HUDEP-2 (cell line): ENCODE measurements at regions not wholly inside any gene's neighbourhood (a gene's known extent, or its start where the extent isn't known, plus 50 kb on each side); places are given as distances from the start of the nearest gene placed in this dataset.
"Not testable (repeated sequence)": the region's sequence is repeated elsewhere in the genome, so short reads cannot be mapped to it uniquely, and the experiment has no call there.

Source experiments
- DNase-seq, 76 experiments: peaks; one replicate each; lab custom pipeline; 2025; ENCODE audit not compliant: unreplicated experiment in 76 of 76; lab: John Stamatoyannopoulos, UW

DNA sequence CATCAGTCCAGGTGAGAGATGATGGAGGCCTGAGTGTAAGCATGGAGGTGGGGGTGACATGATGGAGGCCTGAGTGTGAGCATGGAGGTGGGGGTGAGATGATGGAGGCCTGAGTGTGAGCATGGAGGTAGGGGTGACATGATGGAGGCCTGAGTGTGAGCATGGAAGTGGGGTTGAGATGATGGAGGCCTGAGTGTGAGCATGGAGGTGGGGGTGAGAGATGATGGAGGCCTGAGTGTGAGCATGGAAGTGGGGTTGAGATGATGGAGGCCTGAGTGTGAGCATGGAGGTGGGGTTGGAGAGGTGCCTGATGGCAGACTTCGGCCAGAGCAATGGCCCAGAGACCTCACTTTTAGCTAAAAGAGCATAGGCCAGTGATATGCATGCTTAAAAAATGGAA, 269.9 kb upstream of the PLPP4 start:
- not testable (repeated sequence) for DNase-seq

DNA sequence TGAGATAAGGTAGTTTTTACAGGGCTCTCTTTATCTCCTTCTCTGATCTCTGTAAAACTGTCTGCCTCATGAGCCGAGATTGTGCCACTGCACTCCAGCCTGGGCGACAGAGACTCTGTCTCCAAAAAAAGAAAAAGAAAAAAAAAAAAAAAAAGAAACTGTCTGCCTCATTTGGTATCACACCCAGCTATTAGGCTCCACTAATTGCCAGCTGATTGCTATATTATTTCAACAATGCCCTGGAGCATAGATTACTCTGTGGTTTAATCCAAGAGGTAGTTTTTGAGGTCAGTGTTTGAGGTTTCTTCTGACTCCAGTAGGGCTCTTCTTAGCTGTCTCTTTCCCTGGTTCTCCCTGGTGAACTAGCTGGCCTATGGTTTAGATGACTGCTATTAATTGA, 268.1 kb upstream of the PLPP4 start:
- DNase-seq, result no peak

DNA sequence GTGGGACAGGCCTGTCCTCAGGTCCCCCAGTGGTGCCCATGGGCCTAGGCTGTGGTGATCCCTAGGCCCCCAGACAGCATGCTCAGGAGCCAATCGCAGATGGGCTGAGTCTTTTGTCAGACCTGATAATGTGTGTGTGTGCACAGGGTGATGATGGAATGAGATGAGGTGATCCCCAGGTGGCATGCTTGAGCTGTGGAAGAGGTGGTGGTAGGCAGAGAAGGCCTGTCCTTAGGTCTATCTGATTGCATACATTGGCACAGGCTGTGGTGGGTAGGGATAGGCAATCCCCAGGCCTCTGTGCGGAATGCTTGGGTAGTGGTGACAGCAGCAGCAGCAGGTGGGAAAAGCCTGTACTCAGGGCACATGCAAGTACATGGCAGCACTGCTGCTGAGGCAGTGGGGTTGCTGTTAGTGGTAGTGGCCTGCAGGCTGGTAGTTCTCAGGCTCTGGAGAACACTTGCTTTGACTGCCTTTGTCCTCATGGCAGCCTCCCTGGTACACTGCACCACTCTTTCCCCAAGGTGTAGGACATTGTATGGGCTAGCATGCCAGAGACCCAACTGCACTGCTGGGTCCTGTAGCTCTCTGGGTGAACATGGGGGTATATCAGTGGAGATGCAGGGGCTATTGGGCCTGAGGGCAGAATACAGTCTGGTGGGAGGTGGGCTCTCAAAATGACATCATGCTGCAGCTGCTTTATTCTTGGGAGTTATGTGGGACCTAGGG, 260.9 kb upstream of the PLPP4 start:
- DNase-seq, result no peak

DNA sequence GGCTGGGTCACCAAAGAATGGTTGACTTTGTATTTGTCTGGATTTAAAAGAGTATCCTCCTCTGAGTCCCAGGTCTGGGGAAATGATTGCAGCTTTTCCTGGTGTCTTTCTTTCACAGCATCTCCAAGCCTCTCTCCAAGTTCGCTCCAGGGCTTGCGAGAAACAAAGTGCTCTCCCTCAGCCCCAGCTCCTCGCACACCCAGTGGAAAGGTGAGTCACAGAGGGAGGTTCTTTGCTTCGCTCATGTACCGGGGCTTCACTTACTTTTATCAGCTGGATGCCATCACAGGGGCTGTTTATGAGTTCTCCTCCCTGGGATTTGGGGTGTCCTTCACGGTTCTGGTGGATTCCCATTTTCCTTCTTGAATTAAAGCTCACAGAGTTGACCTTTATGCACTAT, 252.2 kb upstream of the PLPP4 start:
- no peak for DNase-seq

DNA sequence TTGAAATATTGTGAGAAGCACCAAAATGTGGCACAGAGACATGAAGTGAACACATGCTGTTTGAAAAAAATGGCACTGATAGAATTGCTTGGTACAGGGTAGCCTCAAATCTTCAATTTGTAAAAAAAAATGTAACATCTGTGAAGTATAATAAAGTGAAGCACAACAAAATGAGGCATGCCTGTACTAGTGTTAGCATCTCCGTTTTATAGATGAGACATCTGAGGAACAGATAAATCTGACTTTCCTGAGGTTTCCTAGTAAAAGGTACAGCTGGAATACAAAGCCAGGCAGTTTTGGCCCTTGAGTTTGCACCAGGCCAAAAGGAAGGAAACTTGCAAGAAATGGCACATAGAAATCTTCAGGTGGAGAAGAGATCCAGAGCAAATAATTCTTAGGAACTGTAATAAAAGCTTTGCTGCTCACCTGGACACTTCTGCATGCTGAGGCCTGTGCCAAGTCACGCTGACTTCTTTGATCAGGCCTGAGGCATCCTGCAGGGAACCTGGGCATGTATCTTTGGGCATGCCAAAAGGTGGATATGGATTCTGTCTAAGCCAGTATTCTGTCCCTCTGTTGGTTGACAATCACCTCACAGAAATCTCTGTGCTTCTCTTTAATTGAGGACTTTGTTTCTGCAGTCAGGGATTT, 251.5 kb upstream of the PLPP4 start:
- no peak for DNase-seq

DNA sequence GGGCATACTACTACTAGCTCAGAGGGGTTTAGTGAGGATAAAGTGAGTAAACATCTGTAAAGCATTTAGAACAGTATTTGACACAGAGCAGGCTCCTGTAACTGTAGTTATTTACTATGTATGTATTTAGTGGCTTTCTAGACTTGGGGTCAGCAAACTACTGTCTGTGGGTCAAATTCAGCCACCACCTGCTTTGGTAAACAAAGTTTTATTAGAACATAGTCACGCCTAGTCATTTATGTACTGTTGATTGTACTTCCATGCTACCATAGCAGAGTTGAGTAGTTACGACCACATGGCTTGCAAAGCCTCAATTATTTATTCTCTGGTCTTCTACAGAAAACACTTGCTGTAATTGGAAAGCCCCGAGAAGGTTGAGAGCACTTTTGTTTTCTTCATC, 248.5 kb upstream of the PLPP4 start:
- no peak for DNase-seq

DNA sequence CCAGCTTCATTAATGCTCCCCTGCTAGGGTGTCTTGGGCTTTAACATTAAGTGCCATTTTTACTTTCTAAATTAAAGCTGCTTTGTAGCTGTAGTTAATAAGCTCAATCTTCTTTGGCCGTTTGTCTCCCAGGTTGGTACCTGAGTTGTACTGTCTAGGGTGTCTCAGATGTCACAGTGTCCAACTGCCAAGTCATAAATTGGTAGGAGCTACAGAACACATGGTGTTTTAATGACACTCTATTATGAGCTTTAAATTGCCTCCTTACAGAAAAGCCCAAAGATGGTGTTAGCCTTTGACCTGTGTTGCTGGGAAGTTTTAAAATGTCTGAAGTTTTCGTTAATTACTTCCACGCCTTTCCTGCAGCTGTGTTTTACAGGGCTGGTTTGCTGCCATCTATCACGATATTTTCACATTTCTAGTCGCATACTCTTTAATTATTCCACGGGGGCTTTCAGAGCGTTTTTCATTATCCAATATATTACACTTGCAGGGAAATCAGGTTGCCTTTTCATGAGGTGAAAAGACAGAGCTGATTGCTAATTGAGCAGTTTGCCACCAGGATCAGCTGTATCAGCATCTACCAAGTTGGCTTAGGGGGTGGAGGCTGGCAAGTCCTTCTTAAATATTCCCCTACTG, 247.8 kb upstream of the PLPP4 start:
- no peak for DNase-seq

DNA sequence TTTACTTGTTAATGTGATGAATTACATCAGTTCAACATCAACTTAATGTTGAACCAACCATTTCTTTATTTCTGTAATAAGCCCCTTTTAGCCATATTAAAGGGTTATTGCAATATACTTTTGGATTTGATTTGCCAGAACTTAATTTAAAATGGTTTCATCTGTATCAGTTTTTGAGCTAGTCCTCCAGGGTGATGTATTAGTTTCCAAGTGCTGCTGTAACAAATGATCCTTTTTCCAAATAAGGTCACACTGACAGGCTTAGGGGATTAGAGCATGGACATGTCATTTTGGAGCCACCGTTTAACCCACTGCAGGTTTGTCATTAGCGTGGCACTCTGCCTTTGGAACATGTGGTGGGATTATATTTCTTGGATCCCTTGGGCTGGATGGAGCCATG, 244.8 kb upstream of the PLPP4 start:
- DNase-seq, result no peak

DNA sequence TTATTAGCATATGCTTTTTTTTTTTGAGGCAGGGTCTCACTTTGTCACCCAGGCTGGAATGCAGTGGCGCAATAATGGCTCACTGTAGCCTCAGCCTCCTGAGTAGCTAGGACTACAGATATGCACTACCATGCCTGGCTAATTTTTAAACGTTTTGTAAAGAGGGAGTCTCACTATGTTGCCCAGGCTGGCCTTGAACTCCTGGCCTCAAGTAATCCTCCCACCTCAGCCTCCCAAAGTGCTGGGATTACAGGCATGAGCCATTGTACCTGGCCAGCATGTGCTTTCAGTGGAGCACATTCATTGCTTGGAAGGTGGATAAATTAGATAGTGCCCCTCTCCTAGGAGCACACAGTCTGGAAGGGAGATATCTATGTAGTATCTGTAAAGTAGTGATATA, 243.7 kb upstream of the PLPP4 start:
- not testable (repeated sequence) for DNase-seq

DNA sequence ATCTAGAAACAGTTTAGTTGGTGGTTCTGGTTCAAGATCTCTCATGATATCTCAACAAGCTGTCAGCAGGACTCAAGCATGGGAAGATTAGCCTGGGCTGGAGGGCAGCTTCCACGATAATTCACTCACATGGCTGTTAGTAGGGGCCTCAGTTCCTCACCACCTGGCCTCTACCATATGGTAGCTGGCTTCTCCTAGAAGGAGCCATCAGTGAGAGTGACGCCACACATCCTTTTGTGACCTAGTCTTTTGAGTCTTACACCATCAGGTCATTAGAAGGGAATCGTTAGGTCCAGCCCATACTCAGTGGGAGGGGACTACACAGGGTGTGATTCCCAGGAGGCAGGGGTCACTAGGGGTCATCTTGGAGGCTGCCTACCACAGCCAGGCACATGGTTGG, 239.3 kb upstream of the PLPP4 start:
- no peak for DNase-seq

DNA sequence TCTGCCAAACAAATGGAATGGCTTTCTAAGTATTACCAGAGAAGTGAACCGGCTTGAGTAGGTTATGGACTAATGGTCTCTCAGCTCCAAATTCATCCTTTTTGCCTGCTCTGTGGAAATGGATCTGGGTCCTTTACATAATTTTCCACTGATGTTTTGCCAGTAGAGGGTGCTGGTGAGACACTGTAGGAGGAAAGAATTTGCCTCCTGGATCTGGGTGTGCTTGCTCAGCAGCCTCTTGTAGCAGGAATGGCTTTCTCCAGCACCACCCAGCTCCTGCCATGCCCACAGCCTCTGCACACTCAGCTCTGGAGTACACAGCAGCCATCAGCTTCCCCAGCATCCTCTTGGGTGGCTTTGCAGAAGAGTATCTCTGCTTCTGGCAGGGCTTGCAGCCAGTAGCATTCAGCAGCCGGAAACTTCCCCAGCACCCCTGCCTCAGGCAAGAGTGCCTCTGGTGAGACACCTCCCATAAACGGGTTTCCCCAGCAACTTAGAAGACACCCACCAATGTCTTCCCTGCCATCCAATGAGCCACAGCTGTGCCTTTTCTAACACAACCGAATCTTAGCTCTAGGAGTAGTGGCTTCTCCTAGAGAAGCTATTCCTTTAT, 235.0 kb upstream of the PLPP4 start:
- DNase-seq, result peak in 35 of 76 experiments; percentile 2 to 72 (median 30)

DNA sequence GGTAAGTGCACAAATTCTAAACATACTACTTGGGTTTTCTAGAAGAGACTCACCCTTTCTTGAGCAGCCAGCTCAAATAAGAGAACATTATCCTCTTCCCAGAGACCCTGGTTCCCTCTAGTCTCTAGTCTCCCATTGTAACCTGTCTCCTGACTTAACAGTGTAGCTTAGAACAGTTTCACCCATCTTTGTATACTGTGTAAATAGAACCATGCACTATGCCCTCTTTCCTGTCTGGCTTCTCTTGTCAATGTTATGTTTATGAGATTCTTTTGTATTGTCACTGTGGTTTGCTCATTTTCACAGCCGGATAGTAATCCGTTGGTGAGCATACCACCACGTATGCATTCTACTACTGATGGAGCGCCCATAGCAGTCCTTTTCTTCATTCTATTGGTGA, 227.4 kb upstream of the PLPP4 start:
- no peak for DNase-seq

DNA sequence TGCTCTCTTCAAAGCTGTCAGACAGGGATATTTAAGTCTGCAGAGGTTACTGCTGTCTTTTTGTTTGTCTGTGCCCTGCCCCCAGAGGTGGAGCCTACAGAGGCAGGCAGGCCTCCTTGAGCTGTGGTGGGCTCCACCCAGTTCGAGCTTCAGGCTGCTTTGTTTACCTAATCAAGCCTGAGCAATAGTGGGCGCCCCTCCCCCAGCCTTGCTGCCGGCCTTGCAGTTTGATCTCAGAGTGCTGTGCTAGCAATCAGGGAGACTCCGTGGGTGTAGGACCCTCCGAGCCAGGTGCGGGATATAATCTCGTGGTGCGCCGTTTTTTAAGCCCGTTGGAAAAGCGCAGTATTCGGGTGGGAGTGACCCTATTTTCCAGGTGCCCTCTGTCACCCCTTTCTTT, 217.3 kb upstream of the PLPP4 start:
- not testable (repeated sequence) for DNase-seq

DNA sequence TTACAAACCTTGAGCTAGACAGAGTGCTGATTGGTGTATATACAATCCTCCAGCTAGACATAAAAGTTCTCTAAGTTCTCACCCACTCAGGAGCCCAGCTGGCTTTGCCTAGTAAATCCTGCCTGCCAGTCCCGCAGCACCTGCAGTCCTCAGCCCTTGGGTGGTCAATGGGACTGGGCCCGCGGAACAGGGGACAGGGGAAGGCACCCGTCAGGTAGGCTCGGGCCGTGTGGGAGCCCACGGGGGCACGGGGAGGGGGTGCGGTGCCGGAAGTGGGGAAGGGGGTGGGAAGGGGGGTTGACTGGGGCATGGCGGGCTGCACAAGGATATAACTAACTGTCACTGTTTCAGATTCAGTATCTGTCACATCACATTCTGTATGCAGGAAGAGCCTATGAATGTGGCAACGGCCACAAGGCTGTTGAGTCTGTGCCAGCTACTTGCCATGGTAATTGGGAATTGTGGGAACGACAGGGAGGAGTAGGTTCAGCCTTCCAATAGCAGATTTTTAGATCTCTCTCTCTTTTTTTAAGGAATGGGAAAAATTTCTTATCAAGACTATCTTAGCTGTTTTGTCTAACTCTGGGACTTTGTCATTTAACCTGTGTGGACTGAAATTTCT, 205.1 kb upstream of the PLPP4 start:
- DNase-seq, result no peak

DNA sequence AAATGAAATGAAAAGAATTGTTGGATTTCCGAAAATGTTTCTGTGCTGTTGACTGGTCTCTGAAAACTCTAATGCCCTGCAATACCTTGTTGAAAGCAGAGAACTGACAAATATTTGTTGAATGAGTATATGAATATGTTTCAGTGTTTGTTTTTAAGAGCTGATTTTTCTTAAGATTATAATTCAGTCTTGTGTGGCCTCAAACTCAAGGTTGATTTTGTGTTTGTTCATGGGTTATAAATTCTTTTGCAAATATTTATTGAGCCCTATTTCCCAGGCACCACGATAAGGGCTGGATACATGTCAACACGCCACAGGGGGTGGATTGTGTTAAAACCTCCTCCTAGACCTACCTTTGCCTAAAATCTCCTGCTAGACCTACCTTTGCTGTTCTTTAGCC, 203.9 kb upstream of the PLPP4 start:
- DNase-seq, result no peak

DNA sequence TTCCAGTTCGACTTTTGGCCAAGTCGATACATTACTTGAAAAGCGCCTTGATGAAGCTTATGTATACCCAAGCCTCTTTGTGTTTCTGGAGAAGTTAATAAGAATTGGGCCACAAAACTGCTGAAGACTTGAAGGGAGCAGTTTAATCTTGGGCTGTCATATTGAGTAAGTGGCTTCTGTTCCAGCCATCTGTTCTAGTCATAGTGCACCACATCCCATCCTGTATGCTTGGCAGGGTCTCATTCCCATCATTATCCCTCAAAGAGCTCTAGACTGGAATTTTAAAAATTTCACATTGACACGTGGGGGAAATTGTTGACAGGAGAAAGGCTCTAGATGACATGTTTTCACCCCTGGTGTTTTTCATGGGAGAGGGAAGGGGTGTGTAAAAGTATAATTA, 196.6 kb upstream of the PLPP4 start:
- DNase-seq, result no peak

DNA sequence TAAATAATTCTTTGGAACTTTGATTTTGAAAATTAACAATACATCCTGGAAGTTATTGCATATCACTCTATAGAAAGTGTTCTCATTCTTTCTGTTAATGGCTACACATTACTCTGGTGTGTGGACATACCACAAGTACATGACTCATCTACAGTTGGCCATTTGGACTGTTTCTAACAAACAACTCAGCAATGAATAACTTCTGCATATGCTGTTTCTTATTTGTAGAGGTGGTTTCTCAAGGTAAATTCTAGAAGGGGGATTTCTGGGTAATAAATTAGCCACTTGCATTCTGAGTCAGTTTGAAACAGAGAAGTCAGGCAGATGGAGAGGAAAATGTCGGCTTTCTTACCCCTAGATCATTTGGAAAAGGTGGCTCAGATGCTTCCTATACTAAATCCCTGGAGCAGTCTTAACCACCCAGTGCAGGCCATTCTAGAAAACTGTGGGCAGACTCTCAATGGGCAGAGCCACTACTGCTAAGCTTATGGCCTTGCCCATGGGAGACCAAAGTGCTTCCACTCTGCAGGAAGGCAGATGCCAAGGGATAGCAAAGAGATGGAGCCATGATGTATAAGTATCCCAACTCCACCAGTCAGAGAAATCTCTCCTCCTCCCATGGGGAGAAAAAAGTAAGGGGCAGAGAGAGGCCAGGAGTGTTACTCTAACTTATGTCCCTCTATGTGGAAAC, 194.0 kb upstream of the PLPP4 start:
- DNase-seq, result no peak

DNA sequence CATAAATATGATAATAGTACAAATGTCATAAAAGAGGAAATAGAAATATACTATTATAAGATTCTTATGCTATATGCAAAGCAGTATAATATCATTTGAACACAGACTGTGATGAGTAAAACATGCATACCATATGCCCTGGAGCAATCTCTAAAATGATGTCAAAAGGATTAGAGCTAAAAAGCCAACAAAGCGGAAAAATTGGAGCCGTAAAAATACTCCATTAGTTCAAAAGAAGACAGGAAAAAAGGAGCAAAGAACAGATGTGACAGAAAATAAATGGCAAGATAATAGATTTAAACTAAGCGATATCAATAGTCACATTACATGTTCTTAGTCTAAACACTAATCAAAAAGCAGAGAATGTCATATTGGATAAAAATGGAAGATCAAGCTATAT, 191.0 kb upstream of the PLPP4 start:
- DNase-seq, result no peak

DNA sequence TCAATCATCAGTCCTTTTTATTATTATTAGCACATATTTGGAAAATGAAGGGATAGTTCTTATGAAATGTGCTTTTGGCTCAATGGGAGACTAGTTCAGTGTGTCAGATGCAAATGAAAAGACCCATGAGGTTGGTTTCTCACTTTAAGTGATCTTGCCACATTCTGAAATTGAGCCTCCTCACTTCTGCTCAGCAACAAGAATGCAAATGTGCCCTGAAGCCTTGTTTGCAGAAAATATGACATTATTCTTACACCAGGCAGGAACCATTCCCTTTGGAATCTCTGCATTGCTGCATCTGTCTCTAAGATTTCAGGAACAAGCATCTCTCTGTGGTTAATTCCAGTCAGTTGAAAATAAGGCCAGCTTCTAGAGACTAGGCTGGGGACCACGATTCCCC, 186.1 kb upstream of the PLPP4 start:
- no peak for DNase-seq

DNA sequence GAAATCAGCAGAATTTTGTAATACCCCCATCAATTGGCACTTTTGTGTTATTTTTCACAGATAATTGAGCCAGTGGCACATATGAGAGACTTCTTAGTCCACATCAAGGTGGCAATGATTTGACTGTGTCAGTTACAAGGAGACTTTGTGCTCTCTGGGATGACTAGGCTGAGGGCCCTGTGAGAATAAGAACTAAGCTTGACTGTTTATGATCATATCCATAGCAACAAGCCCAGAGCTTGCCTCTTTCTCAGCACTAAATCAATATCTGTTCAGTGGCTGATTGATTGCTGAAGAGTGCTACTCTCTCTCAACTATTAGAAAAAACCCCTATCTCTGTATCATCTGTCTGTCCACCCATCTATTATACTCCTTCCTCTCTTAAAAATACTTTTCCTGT, 185.3 kb upstream of the PLPP4 start:
- DNase-seq, result no peak

DNA sequence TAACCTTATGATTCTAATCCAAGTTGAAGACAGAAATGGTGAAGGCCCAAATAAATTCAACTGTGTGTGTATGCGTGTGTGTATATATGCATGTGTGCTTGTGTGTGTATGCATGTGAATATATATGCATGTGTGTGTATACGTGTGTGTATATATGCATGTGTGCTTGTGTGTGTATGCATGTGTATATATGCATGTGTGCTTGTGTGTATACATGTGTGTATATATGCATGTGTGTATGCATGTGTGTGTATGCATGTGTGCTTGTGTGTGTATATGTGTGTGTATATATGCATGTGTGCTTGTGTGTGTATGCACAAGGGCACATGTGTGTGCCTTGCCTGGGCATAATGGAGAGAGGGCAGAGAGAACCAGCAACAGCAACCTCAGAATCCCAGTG, 184.7 kb upstream of the PLPP4 start:
- no peak for DNase-seq
